Lung (tissue), 11 donors: ENCODE measurements at regions not wholly inside any gene's neighbourhood (a gene's known extent, or its start where the extent isn't known, plus 50 kb on each side); places are given as distances from the start of the nearest gene placed in this dataset.

Source experiments
- ATAC-seq: fragments of 200-7000 bp; cut with Tn5 transposase; one replicate; pipeline ENCODE4 v1.9.1; 2020; ENCODE audit warnings: moderate number of reproducible peaks; ENCODE audit not compliant: insufficient read depth, low FRiP score
- DNase-seq, 3 donors: peaks; one replicate each; pipeline ENCODE4 v3.0.0-alpha.2; 2013 to 2017
- H3K27ac ChIP-seq, 2 donors: one replicate each; pipeline ENCODE4 v1.5.1; 2013; ENCODE audit warnings: mild to moderate bottlenecking in 2 of 2, moderate library complexity in 2 of 2, control low read depth in 1 of 2, inconsistent platforms in 1 of 2, low read depth in 1 of 2, low read length in 1 of 2
- H3K27me3 ChIP-seq, 3 donors: one replicate each; pipeline ENCODE4 v1.5.1; 2013; ENCODE audit warnings: low read length in 2 of 3; ENCODE audit not compliant: control insufficient read depth in 3 of 3, insufficient read depth in 3 of 3
- H3K36me3 ChIP-seq, 4 donors: one replicate each; pipeline ENCODE4 v1.5.1; 2013; ENCODE audit warnings: low read length in 4 of 4, mild to moderate bottlenecking in 1 of 4, moderate library complexity in 1 of 4; ENCODE audit not compliant: control insufficient read depth in 4 of 4, insufficient read depth in 4 of 4
- H3K4me1 ChIP-seq, 5 donors: one replicate each; pipeline ENCODE4 v1.5.1; 2013; ENCODE audit warnings: low read length in 5 of 5, mild to moderate bottlenecking in 2 of 5, moderate library complexity in 1 of 5; ENCODE audit not compliant: control insufficient read depth in 5 of 5, insufficient read depth in 5 of 5
- H3K4me3 ChIP-seq: one replicate; pipeline ENCODE4 v1.5.1; 2013; ENCODE audit warnings: mild to moderate bottlenecking, control low read depth, moderate library complexity
- H3K9ac ChIP-seq, 2 donors: one replicate each; pipeline ENCODE4 v1.5.1; 2013; ENCODE audit warnings: low read length in 2 of 2, control low read depth in 1 of 2; ENCODE audit not compliant: insufficient read depth in 1 of 2
- H3K9me3 ChIP-seq, 4 donors: one replicate each; pipeline ENCODE4 v1.5.1; 2013; ENCODE audit warnings: low read length in 3 of 4, mild to moderate bottlenecking in 1 of 4, moderate library complexity in 1 of 4; ENCODE audit not compliant: control insufficient read depth in 4 of 4, insufficient read depth in 3 of 4
- WGBS, 2 donors: extraction: QIAGEN DNeasy Blood & Tissue Kit; methylation state at CpG; one replicate each; pipeline ENCODE4 v1.1.7; 2013; 5-methylcytosine and 5-hydroxymethylcytosine counted together
- TF ChIP-seq, protein P1 (sequence below): IDR thresholded peaks from 2 replicates; pipeline ENCODE4 v1.5.1; 2012; ENCODE audit warnings: mild to moderate bottlenecking; ENCODE audit errors: control extremely low read depth, extremely low read depth
- donor health status: control.
- donor health status: control.
- donor health status: Bipolar disorder and iron deficiency.
- donor health status: healthy.
- donor health status: DM: yes; HTN: yes; CAD: no.

DNA sequence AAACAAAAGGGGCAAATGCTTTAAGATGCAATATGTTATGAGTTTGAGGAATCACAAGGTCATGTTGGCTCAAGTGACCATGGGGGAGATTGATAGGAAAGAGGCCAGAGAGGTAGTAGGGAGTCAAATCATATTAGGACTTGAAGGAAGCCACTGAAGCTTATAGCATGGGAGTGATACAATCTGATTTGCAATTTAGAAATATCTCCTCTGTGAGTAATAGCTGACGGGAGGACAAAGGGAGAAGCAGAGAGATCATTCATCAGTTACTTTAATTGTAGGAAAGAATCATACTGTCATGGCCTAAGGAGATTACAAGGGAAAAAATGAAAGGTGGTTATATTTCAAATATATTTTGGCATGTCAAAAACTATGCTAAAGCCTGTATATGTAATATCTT, 793.6 kb upstream of the RAG2 start:
- Histone ChIP-seq H3K36me3 (no peaks in the 10 kb centered on the region), H3K27ac (no peak overlapping the region), H3K4me1 (no peaks in the 10 kb centered on the region), H3K27me3 (no peaks in the 10 kb centered on the region), H3K9me3 (peaks cover 0 to 8% (median 3%) of the 10 kb centered on the region in 4 donors), H3K9ac (no peak overlapping the region), H3K4me3 (no peak overlapping the region)
- TF ChIP-seq, protein P1, sequence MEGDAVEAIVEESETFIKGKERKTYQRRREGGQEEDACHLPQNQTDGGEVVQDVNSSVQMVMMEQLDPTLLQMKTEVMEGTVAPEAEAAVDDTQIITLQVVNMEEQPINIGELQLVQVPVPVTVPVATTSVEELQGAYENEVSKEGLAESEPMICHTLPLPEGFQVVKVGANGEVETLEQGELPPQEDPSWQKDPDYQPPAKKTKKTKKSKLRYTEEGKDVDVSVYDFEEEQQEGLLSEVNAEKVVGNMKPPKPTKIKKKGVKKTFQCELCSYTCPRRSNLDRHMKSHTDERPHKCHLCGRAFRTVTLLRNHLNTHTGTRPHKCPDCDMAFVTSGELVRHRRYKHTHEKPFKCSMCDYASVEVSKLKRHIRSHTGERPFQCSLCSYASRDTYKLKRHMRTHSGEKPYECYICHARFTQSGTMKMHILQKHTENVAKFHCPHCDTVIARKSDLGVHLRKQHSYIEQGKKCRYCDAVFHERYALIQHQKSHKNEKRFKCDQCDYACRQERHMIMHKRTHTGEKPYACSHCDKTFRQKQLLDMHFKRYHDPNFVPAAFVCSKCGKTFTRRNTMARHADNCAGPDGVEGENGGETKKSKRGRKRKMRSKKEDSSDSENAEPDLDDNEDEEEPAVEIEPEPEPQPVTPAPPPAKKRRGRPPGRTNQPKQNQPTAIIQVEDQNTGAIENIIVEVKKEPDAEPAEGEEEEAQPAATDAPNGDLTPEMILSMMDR = no peak
- 84 to 85% methylated on average over 1 of the region's 1 CpG for WGBS, 2 donors
- ATAC-seq = no peak
- DNase-seq = no peak

DNA sequence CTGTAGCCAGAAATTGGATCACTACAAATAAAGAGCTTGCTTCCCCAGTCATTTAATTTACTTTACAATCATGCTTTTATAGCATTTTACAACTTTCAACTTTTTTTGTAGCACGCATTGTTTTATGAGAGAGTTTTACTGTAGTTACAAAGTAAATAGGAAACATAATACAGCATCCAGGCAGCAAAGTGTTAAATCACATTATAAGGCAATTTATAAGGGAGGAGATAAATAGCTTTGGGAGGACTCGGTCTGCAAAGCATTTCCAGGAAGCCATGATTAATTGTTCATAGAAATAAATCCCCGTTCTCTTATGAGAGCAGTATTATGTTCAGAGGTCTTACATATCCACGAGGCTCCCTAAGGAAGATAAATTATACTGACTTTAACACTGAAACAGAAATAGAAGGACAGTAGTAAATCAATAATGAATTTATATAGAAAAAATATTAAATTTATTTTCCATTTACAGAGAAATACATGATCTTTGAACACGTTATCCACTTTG, 792.6 kb upstream of the RAG2 start:
- DNase-seq = no peak
- 66 to 68% methylated on average over 5 of the region's 5 CpGs for WGBS, 2 donors
- H3K27me3 ChIP-seq = no peaks in the 10 kb centered on the region

DNA sequence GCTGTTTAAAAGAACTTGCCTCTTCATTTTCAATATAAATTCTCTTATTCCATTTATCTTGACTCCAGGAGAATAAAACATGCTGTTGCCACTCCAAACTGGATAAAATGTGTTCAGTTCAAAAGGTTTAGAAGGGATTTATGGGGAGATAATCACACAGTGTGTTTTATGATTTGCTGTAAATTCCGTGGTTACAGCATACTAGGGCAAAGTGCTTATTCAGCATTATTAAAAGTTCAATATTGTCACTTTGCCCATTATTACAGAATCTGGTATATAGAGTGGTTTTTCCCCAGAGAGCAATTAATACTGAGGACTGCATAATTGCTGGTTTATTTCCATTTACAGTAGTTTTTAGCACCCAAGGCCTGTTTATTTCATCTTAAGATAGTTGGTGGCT, 780.9 kb upstream of the RAG2 start:
- Histone ChIP-seq H3K36me3 (no peaks in the 10 kb centered on the region), H3K4me3 (no peak overlapping the region), H3K27ac (no peak overlapping the region), H3K4me1 (no peaks in the 10 kb centered on the region), H3K9me3 (peaks cover 0 to 6% (median 2%) of the 10 kb centered on the region in 4 donors), H3K9ac (no peak overlapping the region), H3K27me3 (no peaks in the 10 kb centered on the region)
- DNase-seq (peak in 2 of 3 donors; percentile 1 to 2), ATAC-seq (no peak)
- 60 to 62% methylated on average over 1 of the region's 1 CpG for WGBS, 2 donors
- TF ChIP-seq, protein P1 = no peak

More for the DNA sequence above, 792.6 kb upstream of the RAG2 start:
- H3K9ac ChIP-seq = no peak overlapping the region
- TF ChIP-seq, protein P1 = no peak
- peaks cover 0 to 7% (median 2%) of the 10 kb centered on the region in 4 donors for H3K9me3 ChIP-seq
- no peak for ATAC-seq
- H3K36me3 ChIP-seq = no peaks in the 10 kb centered on the region
- H3K4me3 ChIP-seq = no peak overlapping the region
- H3K4me1 ChIP-seq = no peaks in the 10 kb centered on the region
- no peak overlapping the region for H3K27ac ChIP-seq

DNA sequence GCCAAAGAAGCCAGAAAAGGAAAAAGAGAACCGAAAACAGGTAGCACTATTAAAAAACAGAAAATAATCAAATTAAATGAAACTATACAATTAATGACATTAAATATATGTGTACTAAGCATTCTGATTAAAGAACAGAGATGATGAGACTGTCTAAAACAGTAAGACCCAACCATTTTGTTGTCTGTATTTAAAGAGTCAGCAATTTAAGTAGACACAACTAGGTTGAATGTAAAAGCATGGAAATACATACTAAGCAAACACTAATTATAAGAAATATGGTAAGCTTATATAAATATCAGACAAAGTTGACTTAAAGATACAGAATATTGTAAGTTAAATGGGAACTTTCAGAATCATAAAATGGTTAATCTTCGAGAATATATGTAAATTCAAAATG, 774.6 kb upstream of the RAG2 start:
- 88% methylated on average over 2 of the region's 2 CpGs for WGBS, 2 donors
- DNase-seq = no peak
- no peaks in the 10 kb centered on the region for H3K27me3 ChIP-seq
- H3K4me3 ChIP-seq = no peak overlapping the region
- TF ChIP-seq, protein P1 = no peak
- H3K9ac ChIP-seq = no peak overlapping the region
- H3K27ac ChIP-seq = no peak overlapping the region
- H3K36me3 ChIP-seq = no peaks in the 10 kb centered on the region
- no peaks in the 10 kb centered on the region for H3K4me1 ChIP-seq
- H3K9me3 ChIP-seq = peaks cover 0 to 6% (median 3%) of the 10 kb centered on the region in 4 donors
- no peak for ATAC-seq
